ENCODE measurements at regions not wholly inside any gene's neighbourhood (a gene's known extent, or its start where the extent isn't known, plus 50 kb on each side); places are given as distances from the start of the nearest gene placed in this dataset.

DNA sequence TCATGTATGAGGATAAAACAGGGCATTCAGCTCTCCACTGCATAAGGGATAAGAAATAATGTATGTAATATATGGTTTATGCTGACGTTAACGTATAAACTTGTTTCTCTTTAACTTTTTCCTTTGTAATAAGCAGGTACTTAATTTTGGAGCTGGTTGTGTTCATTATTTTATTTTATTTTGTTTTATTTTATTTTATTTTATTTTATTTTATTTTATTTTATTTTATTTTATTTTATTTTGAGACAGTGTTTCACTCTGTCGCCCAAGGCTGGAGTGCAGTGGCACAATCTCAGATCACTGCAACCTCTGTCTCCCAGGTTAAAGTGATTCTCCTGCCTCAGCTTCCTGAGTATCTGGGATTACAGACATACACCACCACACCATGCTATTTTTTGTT is 1932.6 kb upstream of the TENM3 start:
- TF ChIP-seq, protein P1, sequence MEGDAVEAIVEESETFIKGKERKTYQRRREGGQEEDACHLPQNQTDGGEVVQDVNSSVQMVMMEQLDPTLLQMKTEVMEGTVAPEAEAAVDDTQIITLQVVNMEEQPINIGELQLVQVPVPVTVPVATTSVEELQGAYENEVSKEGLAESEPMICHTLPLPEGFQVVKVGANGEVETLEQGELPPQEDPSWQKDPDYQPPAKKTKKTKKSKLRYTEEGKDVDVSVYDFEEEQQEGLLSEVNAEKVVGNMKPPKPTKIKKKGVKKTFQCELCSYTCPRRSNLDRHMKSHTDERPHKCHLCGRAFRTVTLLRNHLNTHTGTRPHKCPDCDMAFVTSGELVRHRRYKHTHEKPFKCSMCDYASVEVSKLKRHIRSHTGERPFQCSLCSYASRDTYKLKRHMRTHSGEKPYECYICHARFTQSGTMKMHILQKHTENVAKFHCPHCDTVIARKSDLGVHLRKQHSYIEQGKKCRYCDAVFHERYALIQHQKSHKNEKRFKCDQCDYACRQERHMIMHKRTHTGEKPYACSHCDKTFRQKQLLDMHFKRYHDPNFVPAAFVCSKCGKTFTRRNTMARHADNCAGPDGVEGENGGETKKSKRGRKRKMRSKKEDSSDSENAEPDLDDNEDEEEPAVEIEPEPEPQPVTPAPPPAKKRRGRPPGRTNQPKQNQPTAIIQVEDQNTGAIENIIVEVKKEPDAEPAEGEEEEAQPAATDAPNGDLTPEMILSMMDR (IDR thresholded peaks at IDR 0.05; ENCODE audit: low read depth, low read length): no peak
- DNase-seq: no peak

GRCh38 chr4:180314972-180315371 is 1928.2 kb upstream of the TENM3 start:
- no peaks in the 10 kb centered on the region; the same call in 1 of the 2 replicates for H3K4me1 ChIP-seq
- no peak overlapping the region for H3K4me3 ChIP-seq (ENCODE audit: low read depth, low read length)
- TF ChIP-seq, protein P1 (IDR thresholded peaks at IDR 0.05; ENCODE audit: low read depth, low read length): no peak
- no peaks in the 10 kb centered on the region for H3K27me3 ChIP-seq
- DNase-seq: no peak
- no peaks in the 10 kb centered on the region for H3K36me3 ChIP-seq
- no peaks in the 10 kb centered on the region for H3K9me3 ChIP-seq

More for the DNA sequence above, 1932.6 kb upstream of the TENM3 start:
- no peaks in the 10 kb centered on the region for H3K4me1 ChIP-seq
- H3K36me3 ChIP-seq: no peaks in the 10 kb centered on the region
- no peak overlapping the region for H3K4me3 ChIP-seq (ENCODE audit: low read depth, low read length)
- H3K27me3 ChIP-seq: no peaks in the 10 kb centered on the region
- no peaks in the 10 kb centered on the region for H3K9me3 ChIP-seq

DNA sequence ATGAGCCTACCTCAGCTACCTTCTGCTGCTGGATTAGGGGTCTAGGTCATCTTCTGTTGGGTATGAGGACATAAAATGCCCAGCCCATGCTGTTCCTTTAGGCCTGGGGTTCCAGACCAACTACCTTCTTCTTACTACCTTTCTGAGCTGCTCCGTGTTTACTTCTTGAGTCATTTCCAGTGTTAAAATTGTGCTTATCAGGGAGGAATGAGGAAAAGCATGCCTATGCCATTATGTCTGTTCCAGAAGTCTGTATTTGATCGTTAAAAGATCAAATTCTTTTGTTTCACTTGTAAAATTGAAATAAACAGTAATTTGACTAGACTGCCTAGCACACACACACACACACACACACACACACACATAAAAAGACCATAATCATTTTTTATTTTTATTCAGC is 1912.7 kb upstream of the TENM3 start:
- DNase-seq: no peak
- H3K36me3 ChIP-seq: no peaks in the 10 kb centered on the region
- no peaks in the 10 kb centered on the region for H3K4me1 ChIP-seq
- no peak overlapping the region for H3K4me3 ChIP-seq (ENCODE audit: low read depth, low read length)
- no peaks in the 10 kb centered on the region for H3K27me3 ChIP-seq
- TF ChIP-seq, protein P1 (IDR thresholded peaks at IDR 0.05; ENCODE audit: low read depth, low read length): no peak
- no peaks in the 10 kb centered on the region; the same call in 1 of the 2 replicates for H3K9me3 ChIP-seq

DNA sequence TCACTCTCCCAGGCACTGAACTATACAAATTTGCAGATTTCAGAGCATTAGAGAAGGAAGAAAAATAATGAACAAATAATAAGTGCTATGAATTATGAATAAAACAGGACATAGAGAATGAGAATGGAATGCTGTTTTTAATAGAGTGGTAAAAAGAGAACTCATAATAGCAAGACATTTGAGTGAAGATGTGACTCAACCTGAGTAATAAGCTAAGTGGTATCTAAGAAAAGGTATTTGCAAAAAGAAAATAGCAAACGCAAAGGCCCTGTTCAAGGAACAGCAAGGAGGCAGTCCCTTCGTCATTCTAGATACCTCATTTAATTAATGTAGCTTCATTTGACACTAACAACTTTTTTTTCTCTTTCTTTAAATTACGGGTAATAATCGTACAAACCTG is 1910.0 kb upstream of the TENM3 start:
- no peaks in the 10 kb centered on the region; the same call in 1 of the 2 replicates for H3K9me3 ChIP-seq
- TF ChIP-seq, protein P1 (IDR thresholded peaks at IDR 0.05; ENCODE audit: low read depth, low read length): no peak
- H3K4me1 ChIP-seq: no peaks in the 10 kb centered on the region
- no peaks in the 10 kb centered on the region for H3K36me3 ChIP-seq
- no peak for DNase-seq
- no peak overlapping the region for H3K4me3 ChIP-seq (ENCODE audit: low read depth, low read length)
- no peaks in the 10 kb centered on the region for H3K27me3 ChIP-seq

- no peak overlapping the region for H3K4me3 ChIP-seq (ENCODE audit: low read depth, low read length)
- no peaks in the 10 kb centered on the region for H3K27me3 ChIP-seq
- TF ChIP-seq, protein P1 (IDR thresholded peaks at IDR 0.05; ENCODE audit: low read depth, low read length): no peak
- DNase-seq: no peak
- no peaks in the 10 kb centered on the region for H3K36me3 ChIP-seq
- no peaks in the 10 kb centered on the region; the same call in 1 of the 2 replicates for H3K9me3 ChIP-seq
- H3K4me1 ChIP-seq: no peaks in the 10 kb centered on the region
These were observed 1907.6 kb upstream of the TENM3 start for GRCh38 chr4:180335566-180335965.

- Histone ChIP-seq H3K27me3 (no peaks in the 10 kb centered on the region), H3K9me3 (no peaks in the 10 kb centered on the region; the same call in 1 of the 2 replicates), H3K4me3 (ENCODE audit: low read depth, low read length) (no peak overlapping the region), H3K36me3 (no peaks in the 10 kb centered on the region), H3K4me1 (no peaks in the 10 kb centered on the region)
- DNase-seq: no peak
- TF ChIP-seq, protein P1 (IDR thresholded peaks at IDR 0.05; ENCODE audit: low read depth, low read length): no peak
These were observed 1906.6 kb upstream of the TENM3 start for GRCh38 chr4:180336494-180337090.
